ENCODE measurements at regions not wholly inside any gene's neighbourhood (a gene's known extent, or its start where the extent isn't known, plus 50 kb on each side); places are given as distances from the start of the nearest gene placed in this dataset.
"Not testable (repeated sequence)": the region's sequence is repeated elsewhere in the genome, so short reads cannot be mapped to it uniquely, and the experiment has no call there.

DNA sequence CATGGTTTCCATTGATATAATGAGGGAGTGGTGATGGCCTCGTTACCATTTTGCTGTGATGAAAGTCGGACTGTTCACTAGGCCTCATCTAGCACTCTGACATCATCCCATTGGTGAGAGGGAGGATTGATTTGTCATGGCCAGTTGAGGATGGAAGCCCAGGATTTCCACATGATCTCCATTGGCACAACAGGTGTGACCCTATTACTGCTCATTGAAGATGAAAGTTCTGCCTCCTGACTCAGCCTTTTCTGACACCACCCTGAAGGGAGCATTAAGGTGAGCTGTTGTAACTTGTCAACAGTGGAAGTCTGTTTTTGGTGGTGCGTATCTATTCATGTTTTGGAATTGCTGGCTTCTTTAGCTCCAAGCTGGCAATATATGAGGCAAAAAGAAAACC lies 144.2 kb downstream of the PABPC4L start:
- Mint-ChIP-seq H3K27ac (no peak overlapping the region), H3K9me3 (peaks cover 11% of the 10 kb centered on the region), H3K36me3 (no peaks in the 10 kb centered on the region), H3K27me3 (ENCODE audit: low read depth) (no peaks in the 10 kb centered on the region), H3K4me3 (no peak overlapping the region), H3K4me1 (no peaks in the 10 kb centered on the region)
- no peak for TF ChIP-seq CTCF (IDR thresholded peaks at IDR 0.05; ENCODE audit: unreplicated experiment)
- no peak for DNase-seq (ENCODE audit: low spot score in 2 of 2, unreplicated experiment in 2 of 2)

DNA sequence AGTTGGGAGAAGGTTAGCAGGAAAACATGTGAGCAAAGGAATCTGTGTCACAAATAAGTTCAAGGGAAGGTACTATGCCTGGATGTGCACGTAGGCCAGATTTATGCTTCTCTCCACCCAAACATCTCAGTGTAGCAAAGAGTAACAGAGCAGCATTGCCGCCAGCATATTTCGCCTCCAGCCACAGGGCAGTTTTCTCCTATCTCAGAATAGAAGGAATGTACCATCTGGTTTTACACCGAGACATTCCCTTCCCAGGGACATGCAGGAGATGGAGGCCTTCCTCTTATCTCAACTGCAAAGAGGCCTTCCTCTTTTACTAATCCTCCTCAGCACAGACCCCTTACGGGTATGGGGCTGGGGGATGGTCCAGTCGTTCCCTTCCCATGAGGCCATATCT lies 155.4 kb downstream of the PABPC4L start:
- peaks cover 15% of the 10 kb centered on the region for H3K4me1 Mint-ChIP-seq
- not testable (repeated sequence) for H3K27me3 Mint-ChIP-seq (ENCODE audit: low read depth); H3K9me3 Mint-ChIP-seq; H3K4me3 Mint-ChIP-seq; H3K36me3 Mint-ChIP-seq; DNase-seq (ENCODE audit: low spot score in 2 of 2, unreplicated experiment in 2 of 2)
- peak overlapping the region; percentile 23 for H3K27ac Mint-ChIP-seq

- peaks cover 13% of the 10 kb centered on the region for H3K4me1 Mint-ChIP-seq
- peaks cover 6% of the 10 kb centered on the region for H3K36me3 Mint-ChIP-seq
- TF ChIP-seq CTCF (IDR thresholded peaks at IDR 0.05; ENCODE audit: unreplicated experiment): no peak
- no peak overlapping the region for H3K4me3 Mint-ChIP-seq
- DNase-seq (ENCODE audit: low spot score in 2 of 2, unreplicated experiment in 2 of 2): no peak
- H3K27ac Mint-ChIP-seq: no peak overlapping the region
- peaks cover 8% of the 10 kb centered on the region for H3K9me3 Mint-ChIP-seq
- no peaks in the 10 kb centered on the region for H3K27me3 Mint-ChIP-seq (ENCODE audit: low read depth)
Measured at GRCh38 chr4:134045411-134045810, 156.2 kb downstream of the PABPC4L start.

GRCh38 chr4:134043266-134043665 lies 158.3 kb downstream of the PABPC4L start:
- H3K9me3 Mint-ChIP-seq: peaks cover 29% of the 10 kb centered on the region
- no peaks in the 10 kb centered on the region for H3K27me3 Mint-ChIP-seq (ENCODE audit: low read depth)
- H3K27ac Mint-ChIP-seq: no peak overlapping the region
- no peak for DNase-seq (ENCODE audit: low spot score in 2 of 2, unreplicated experiment in 2 of 2)
- H3K36me3 Mint-ChIP-seq: peaks cover 23% of the 10 kb centered on the region
- no peak overlapping the region for H3K4me3 Mint-ChIP-seq
- no peak for TF ChIP-seq CTCF (IDR thresholded peaks at IDR 0.05; ENCODE audit: unreplicated experiment)
- H3K4me1 Mint-ChIP-seq: peaks cover 7% of the 10 kb centered on the region

DNA sequence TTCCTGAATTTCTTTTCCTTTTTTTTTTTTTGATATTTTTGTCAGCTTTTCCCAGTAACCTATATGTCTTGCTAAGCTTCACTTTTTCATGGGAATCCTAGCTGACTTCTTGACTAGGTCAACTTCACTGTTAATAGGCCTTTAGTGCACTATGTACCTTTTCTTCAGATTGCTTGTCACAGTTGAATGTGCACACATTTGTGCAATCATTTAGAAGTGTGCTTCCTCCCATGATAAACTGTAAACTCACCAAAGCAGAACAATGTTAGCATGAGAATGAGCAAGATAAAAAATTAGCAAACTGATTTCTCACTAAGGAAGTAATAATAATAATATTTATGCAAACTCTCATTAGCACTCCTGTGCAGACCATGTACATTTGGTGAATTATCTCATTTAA lies 173.2 kb downstream of the PABPC4L start:
- Mint-ChIP-seq H3K36me3 (no peaks in the 10 kb centered on the region), H3K27me3 (ENCODE audit: low read depth) (no peaks in the 10 kb centered on the region), H3K27ac (no peak overlapping the region), H3K4me3 (no peak overlapping the region), H3K4me1 (peaks cover 2% of the 10 kb centered on the region), H3K9me3 (no peaks in the 10 kb centered on the region)
- TF ChIP-seq CTCF (IDR thresholded peaks at IDR 0.05; ENCODE audit: unreplicated experiment): no peak
- no peak for DNase-seq (ENCODE audit: low spot score in 2 of 2, unreplicated experiment in 2 of 2)

DNA sequence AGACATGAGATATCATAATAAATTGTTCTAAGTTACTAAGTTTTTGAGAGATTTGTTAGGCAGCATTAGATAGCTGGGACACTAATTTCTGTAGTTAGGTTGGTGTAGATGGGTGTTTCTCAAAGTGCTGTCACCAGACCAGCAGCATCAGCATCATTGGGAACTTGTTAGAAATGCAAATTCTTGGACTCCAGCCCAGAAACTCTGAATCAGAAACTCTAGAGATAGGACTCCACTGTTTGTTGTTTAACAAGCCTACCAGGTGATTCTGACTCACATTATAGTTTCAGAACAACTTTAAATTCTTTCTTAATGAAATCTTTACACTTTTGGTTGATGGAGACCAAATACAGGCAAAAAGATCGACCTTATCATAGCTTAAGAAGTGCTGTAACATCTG lies 173.7 kb downstream of the PABPC4L start:
- TF ChIP-seq CTCF (IDR thresholded peaks at IDR 0.05; ENCODE audit: unreplicated experiment): no peak
- Mint-ChIP-seq H3K9me3 (no peaks in the 10 kb centered on the region), H3K27ac (no peak overlapping the region), H3K36me3 (no peaks in the 10 kb centered on the region), H3K4me3 (no peak overlapping the region), H3K27me3 (ENCODE audit: low read depth) (no peaks in the 10 kb centered on the region), H3K4me1 (peaks cover 2% of the 10 kb centered on the region)
- no peak for DNase-seq (ENCODE audit: low spot score in 2 of 2, unreplicated experiment in 2 of 2)

Data from mesothelial cell of epicardium (in vitro differentiated cells).